GM12874 (cell line): ENCODE measurements at regions not wholly inside any gene's neighbourhood (a gene's known extent, or its start where the extent isn't known, plus 50 kb on each side); places are given as distances from the start of the nearest gene placed in this dataset.

Experiments used
- CTCF ChIP-seq: IDR thresholded peaks from 2 replicates; pipeline ENCODE4 v1.5.1; 2011; ENCODE audit warnings: low read depth, mild to moderate bottlenecking, control low read depth, low read length, moderate library complexity; ENCODE audit not compliant: insufficient read depth

GRCh38 chr6:159450815-159451465 is 242.1 kb downstream of the SOD2 start:
- TF ChIP-seq CTCF, result no peak

DNA sequence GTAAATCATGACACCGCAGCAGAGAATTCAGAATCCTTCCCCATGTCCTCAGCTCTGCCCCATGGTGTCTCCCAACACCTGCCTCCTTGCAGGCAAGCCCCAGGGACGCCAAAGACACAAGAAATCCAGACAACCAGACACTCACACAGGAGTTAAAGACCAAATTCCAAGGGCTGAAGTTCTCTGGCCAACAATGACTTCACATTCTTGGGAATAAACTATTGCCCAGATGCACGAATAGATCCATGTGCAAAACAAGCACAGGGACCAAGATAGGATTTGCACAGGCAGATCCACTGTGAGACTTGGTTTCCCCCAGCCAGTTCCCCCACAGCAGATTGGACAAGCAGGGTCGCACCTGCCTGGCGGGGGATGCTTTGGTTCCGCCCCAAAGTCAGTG is 246.7 kb downstream of the SOD2 start:
- TF ChIP-seq CTCF, result no peak

DNA sequence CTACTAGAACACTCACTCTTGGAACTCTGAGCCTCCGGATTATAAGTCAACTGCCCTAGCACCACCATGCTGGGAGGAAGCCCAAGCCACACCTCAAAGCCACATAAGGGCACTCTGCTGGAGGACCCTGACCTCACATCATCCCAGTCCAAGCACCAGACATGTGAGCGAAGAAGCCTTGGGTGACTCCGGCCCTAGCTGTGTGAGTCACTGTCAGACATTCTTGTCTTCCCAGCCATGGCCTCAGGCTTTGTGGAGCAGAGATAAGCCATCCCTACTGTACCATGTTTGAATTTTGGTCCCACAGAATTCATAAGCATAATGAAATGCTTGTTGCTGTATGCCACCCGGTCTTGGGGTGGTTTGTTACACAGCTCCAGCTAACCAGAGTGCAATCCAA is 247.7 kb downstream of the SOD2 start:
- TF ChIP-seq CTCF, result no peak

DNA sequence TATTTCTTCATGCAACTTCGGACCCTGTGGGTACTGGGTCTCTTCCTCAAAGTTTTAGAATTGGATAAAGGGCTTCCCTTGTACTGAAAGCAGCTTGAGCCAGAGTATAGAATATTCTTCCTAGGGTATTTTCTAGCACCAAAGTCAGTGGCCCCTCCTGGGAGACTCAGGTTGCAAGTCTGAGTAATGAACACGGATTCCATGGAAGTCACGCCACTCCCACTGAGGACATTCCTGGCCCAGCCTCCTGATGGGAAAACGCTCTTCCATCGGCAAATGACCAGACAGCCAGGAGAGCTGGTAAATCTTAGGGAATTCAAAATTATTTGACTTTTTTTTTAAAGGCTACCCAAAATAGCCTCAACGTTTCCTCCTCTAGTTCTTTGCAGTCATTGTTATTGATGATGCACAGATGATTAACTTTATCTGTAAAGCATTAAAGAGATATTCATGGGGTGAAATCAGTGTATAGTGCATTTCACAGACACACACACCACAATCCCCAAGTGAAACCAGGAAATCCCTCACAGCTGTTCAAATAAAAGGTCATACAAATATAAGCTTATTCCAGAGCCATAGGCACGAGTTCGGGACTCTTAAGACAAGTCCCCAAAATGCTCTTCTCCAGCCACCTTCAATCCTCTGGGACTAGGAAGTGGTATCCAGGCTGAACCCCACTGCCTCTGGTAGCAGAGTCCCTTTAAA is 248.8 kb downstream of the SOD2 start:
- no peak for TF ChIP-seq CTCF

GRCh38 chr6:159443417-159443920 is 249.6 kb downstream of the SOD2 start:
- TF ChIP-seq CTCF, result no peak

- no peak for TF ChIP-seq CTCF
Measured at GRCh38 chr6:159441704-159441981, 251.4 kb downstream of the SOD2 start.

- no peak for TF ChIP-seq CTCF
Measured at GRCh38 chr6:159440911-159441703, 251.9 kb downstream of the SOD2 start.
